ENCODE measurements at regions not wholly inside any gene's neighbourhood (a gene's known extent, or its start where the extent isn't known, plus 50 kb on each side); places are given as distances from the start of the nearest gene placed in this dataset.
"Not testable (repeated sequence)": the region's sequence is repeated elsewhere in the genome, so short reads cannot be mapped to it uniquely, and the experiment has no call there.

DNA sequence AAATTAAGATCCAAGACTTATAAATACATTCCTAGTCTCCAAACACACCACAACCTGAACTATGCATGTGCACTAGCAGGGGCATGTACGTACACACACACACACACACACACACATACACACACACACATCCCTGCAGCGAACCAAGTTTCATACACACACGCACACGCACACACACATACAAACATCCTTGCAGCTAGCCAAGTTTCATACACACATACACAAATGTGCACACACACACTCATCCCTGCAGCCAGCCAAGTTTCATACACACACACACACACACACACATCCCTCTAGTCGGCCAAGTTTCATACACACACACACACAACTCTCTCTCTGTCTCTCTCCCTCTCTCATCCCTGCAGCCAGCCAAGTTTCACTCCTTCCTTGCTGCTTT lies 82.7 kb upstream of the WIPF3 start:
- no peak overlapping the region for H3K4me3 ChIP-seq (ENCODE audit: low read depth in 1 of 3, low read length in 3 of 3)
- DNase-seq (ENCODE audit: low spot score): no peak
- no peaks in the 10 kb centered on the region for H3K27me3 ChIP-seq (ENCODE audit: control insufficient read depth in 4 of 4, insufficient read depth in 4 of 4, low read length in 3 of 4)
- TF ChIP-seq NR2F2 (IDR thresholded peaks at IDR 0.05) (no peak), EGR1 (IDR thresholded peaks at IDR 0.05; ENCODE audit: low read depth in 2 of 2) (no peak), RXRA (IDR thresholded peaks at IDR 0.05) (no peak), FOXA2 (IDR thresholded peaks at IDR 0.05) (no peak), GABPA (IDR thresholded peaks at IDR 0.05 in 1 of 2, conservative IDR thresholded peaks at IDR 0.05 in 1 of 2) (no peak)
- TF ChIP-seq, protein P1, sequence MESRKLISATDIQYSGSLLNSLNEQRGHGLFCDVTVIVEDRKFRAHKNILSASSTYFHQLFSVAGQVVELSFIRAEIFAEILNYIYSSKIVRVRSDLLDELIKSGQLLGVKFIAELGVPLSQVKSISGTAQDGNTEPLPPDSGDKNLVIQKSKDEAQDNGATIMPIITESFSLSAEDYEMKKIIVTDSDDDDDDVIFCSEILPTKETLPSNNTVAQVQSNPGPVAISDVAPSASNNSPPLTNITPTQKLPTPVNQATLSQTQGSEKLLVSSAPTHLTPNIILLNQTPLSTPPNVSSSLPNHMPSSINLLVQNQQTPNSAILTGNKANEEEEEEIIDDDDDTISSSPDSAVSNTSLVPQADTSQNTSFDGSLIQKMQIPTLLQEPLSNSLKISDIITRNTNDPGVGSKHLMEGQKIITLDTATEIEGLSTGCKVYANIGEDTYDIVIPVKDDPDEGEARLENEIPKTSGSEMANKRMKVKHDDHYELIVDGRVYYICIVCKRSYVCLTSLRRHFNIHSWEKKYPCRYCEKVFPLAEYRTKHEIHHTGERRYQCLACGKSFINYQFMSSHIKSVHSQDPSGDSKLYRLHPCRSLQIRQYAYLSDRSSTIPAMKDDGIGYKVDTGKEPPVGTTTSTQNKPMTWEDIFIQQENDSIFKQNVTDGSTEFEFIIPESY (IDR thresholded peaks at IDR 0.05): no peak
- TF ChIP-seq, protein P2, sequence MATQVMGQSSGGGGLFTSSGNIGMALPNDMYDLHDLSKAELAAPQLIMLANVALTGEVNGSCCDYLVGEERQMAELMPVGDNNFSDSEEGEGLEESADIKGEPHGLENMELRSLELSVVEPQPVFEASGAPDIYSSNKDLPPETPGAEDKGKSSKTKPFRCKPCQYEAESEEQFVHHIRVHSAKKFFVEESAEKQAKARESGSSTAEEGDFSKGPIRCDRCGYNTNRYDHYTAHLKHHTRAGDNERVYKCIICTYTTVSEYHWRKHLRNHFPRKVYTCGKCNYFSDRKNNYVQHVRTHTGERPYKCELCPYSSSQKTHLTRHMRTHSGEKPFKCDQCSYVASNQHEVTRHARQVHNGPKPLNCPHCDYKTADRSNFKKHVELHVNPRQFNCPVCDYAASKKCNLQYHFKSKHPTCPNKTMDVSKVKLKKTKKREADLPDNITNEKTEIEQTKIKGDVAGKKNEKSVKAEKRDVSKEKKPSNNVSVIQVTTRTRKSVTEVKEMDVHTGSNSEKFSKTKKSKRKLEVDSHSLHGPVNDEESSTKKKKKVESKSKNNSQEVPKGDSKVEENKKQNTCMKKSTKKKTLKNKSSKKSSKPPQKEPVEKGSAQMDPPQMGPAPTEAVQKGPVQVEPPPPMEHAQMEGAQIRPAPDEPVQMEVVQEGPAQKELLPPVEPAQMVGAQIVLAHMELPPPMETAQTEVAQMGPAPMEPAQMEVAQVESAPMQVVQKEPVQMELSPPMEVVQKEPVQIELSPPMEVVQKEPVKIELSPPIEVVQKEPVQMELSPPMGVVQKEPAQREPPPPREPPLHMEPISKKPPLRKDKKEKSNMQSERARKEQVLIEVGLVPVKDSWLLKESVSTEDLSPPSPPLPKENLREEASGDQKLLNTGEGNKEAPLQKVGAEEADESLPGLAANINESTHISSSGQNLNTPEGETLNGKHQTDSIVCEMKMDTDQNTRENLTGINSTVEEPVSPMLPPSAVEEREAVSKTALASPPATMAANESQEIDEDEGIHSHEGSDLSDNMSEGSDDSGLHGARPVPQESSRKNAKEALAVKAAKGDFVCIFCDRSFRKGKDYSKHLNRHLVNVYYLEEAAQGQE (IDR thresholded peaks at IDR 0.05): no peak
- TF ChIP-seq, protein P3, sequence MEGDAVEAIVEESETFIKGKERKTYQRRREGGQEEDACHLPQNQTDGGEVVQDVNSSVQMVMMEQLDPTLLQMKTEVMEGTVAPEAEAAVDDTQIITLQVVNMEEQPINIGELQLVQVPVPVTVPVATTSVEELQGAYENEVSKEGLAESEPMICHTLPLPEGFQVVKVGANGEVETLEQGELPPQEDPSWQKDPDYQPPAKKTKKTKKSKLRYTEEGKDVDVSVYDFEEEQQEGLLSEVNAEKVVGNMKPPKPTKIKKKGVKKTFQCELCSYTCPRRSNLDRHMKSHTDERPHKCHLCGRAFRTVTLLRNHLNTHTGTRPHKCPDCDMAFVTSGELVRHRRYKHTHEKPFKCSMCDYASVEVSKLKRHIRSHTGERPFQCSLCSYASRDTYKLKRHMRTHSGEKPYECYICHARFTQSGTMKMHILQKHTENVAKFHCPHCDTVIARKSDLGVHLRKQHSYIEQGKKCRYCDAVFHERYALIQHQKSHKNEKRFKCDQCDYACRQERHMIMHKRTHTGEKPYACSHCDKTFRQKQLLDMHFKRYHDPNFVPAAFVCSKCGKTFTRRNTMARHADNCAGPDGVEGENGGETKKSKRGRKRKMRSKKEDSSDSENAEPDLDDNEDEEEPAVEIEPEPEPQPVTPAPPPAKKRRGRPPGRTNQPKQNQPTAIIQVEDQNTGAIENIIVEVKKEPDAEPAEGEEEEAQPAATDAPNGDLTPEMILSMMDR (IDR thresholded peaks at IDR 0.05; ENCODE audit: low read depth, low read length, missing input control): no peak
- TF ChIP-seq, protein P4, sequence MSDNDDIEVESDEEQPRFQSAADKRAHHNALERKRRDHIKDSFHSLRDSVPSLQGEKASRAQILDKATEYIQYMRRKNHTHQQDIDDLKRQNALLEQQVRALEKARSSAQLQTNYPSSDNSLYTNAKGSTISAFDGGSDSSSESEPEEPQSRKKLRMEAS (IDR thresholded peaks at IDR 0.05): no peak
- no peaks in the 10 kb centered on the region for H3K36me3 ChIP-seq (ENCODE audit: control insufficient read depth in 4 of 4, insufficient read depth in 3 of 4, low read depth in 1 of 4, low read length in 3 of 4)
- H3K9me3 ChIP-seq (ENCODE audit: control insufficient read depth in 4 of 4, low read length in 3 of 4): no peaks in the 10 kb centered on the region
- no peak overlapping the region for H3K9ac ChIP-seq (ENCODE audit: low read depth in 1 of 2, low read length in 2 of 2)
- WGBS: 79% methylated on average over 5 of the region's 5 CpGs
- H3K4me1 ChIP-seq (ENCODE audit: control insufficient read depth in 4 of 4, insufficient read depth in 4 of 4, low read length in 3 of 4): no peaks in the 10 kb centered on the region
- H3K27ac ChIP-seq (ENCODE audit: low read depth in 1 of 2, low read length in 2 of 2): no peak overlapping the region

DNA sequence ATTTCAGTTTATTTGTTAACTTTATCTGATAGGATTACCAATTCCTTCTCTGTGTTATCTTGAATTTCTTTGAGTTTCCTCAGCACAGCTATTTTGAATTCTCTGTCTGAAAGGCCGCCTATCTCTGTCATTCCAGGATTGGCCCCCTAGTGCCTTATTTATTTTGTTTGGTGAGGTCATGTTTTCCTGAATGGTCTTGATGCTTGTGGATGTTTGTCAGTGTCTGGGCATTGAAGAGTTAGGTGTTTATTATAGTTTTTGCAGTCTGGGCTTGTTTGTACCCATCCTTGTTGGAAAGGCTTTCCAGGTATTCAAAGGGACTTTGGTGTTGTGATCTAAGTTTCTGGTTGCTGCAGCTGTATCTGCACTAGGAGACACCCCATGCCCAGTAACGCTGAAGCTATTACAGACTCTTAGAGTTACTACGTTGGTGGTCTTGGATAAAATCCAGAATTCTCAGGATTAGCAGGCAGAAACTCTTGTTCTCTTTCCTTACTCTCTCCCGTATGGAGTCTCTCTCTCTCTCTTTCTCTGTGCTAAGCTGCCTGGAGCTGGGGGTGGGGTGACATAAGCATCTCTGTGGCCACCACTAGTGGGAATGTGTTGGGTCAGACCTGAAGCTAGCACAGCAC lies 76.7 kb upstream of the WIPF3 start:
- not testable (repeated sequence) for H3K9ac ChIP-seq (ENCODE audit: low read depth in 1 of 2, low read length in 2 of 2); H3K27ac ChIP-seq (ENCODE audit: low read depth in 1 of 2, low read length in 2 of 2); H3K36me3 ChIP-seq (ENCODE audit: control insufficient read depth in 4 of 4, insufficient read depth in 3 of 4, low read depth in 1 of 4, low read length in 3 of 4); H3K27me3 ChIP-seq (ENCODE audit: control insufficient read depth in 4 of 4, insufficient read depth in 4 of 4, low read length in 3 of 4); H3K9me3 ChIP-seq (ENCODE audit: control insufficient read depth in 4 of 4, low read length in 3 of 4); DNase-seq (ENCODE audit: low spot score); H3K4me1 ChIP-seq (ENCODE audit: control insufficient read depth in 4 of 4, insufficient read depth in 4 of 4, low read length in 3 of 4); H3K4me3 ChIP-seq (ENCODE audit: low read depth in 1 of 3, low read length in 3 of 3)
- 85% methylated on average over 4 of the region's 4 CpGs for WGBS
